AG04449 (cell line): ENCODE measurements at regions not wholly inside any gene's neighbourhood (a gene's known extent, or its start where the extent isn't known, plus 50 kb on each side); places are given as distances from the start of the nearest gene placed in this dataset.

Experiments
- CTCF ChIA-PET: fragments of 350-600 bp; formaldehyde crosslinking; extraction: SDS; loops from one replicate; lab custom pipeline; 2021; ENCODE audit warnings: antibody characterized with exemption; lab: Yijun Ruan, JAX
- POLR2A ChIA-PET: fragments of 400-600, 350-600 bp; formaldehyde crosslinking; extraction: SDS; loops from one replicate; lab custom pipeline; 2020; ENCODE audit warnings: antibody characterized with exemption, inconsistent platforms; lab: Yijun Ruan, JAX
- DNase-seq: peaks from one replicate; pipeline ENCODE4 v3.0.0-alpha.2; 2010; ENCODE audit warnings: low read depth, low spot score
- H3K4me3 ChIP-seq: 2 replicates; pipeline ENCODE4 v1.5.1; 2011; ENCODE audit warnings: low read depth, mild to moderate bottlenecking, control low read depth, low read length
- CTCF ChIP-seq: IDR thresholded peaks from one replicate; pipeline ENCODE4 v1.5.1; 2011; ENCODE audit warnings: mild to moderate bottlenecking, moderate library complexity, low read length, control low read depth, inconsistent platforms; ENCODE audit not compliant: insufficient read depth; ENCODE audit errors: missing control alignments

- ChIA-PET POLR2A (no interaction called here), CTCF (no interaction called here)
- DNase-seq: no peak
- no peak overlapping the region for H3K4me3 ChIP-seq
- TF ChIP-seq CTCF: no peak
These were observed 338.9 kb upstream of the DCC start for GRCh38 chr18:52001106-52001505.

GRCh38 chr18:52002600-52002999, 337.4 kb upstream of the DCC start:
- H3K4me3 ChIP-seq: no peak overlapping the region
- no peak for DNase-seq
- ChIA-PET POLR2A (no interaction called here), CTCF (no interaction called here)
- no peak for TF ChIP-seq CTCF

GRCh38 chr18:52007105-52007504, 332.9 kb upstream of the DCC start:
- ChIA-PET CTCF (interaction anchor here (0.8 kb wide), 1 partner anchor 676 kb away, joined by 3 read pairs; no protein-coding TSS in a partner anchor), POLR2A (no interaction called here)
- no peak for TF ChIP-seq CTCF
- no peak overlapping the region for H3K4me3 ChIP-seq
- DNase-seq: no peak

GRCh38 chr18:52008330-52008729, 331.7 kb upstream of the DCC start:
- TF ChIP-seq CTCF: no peak

GRCh38 chr18:52008736-52009135, 331.3 kb upstream of the DCC start:
- DNase-seq: no peak
- no peak for TF ChIP-seq CTCF
- CTCF ChIA-PET: no interaction called here
- no peak overlapping the region for H3K4me3 ChIP-seq
- POLR2A ChIA-PET: no interaction called here

More at GRCh38 chr18:52008330-52008729, 331.7 kb upstream of the DCC start:
- ChIA-PET POLR2A (no interaction called here), CTCF (no interaction called here)
- DNase-seq: no peak
- no peak overlapping the region for H3K4me3 ChIP-seq

GRCh38 chr18:52009958-52010357, 330.0 kb upstream of the DCC start:
- ChIA-PET CTCF (no interaction called here), POLR2A (no interaction called here)
- TF ChIP-seq CTCF: no peak
- H3K4me3 ChIP-seq: no peak overlapping the region
- no peak for DNase-seq
